ENCODE measurements at regions not wholly inside any gene's neighbourhood (a gene's known extent, or its start where the extent isn't known, plus 50 kb on each side); places are given as distances from the start of the nearest gene placed in this dataset.

DNA sequence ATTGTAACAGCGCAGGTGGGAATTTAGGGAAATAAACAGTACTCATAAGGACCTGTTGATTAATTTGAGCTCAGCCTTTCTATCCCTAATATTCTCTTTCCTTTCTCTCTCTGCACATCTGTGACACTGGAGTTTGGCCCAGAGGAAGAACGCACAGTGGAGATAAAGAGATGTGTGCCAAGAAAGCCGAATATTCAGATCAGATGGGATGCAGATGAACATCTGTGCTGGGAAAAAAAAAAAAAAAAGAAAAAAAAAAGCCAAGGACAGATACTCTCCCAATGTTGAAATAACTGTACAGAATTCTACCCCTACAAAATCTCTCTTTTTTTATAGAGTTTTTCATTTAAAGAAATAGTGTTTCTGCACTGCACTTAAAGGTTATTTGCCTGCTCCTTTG lies 485.4 kb downstream of the KCNJ2 start:
- no peak for TF ChIP-seq POLR2A (IDR thresholded peaks at IDR 0.05)
- TF ChIP-seq CTCF (IDR thresholded peaks at IDR 0.05), result no peak
- TF ChIP-seq POLR2AphosphoS5 (IDR thresholded peaks at IDR 0.05; ENCODE audit: insufficient read depth in 1 of 2, low read depth in 1 of 2), result no peak

All from vagina (tissue), 2 donors.